Skin epidermis (tissue), 12 donors: ENCODE measurements at regions not wholly inside any gene's neighbourhood (a gene's known extent, or its start where the extent isn't known, plus 50 kb on each side); places are given as distances from the start of the nearest gene placed in this dataset.

Experiments
- H3K27ac ChIP-seq, 21 experiments: fragments of 200-600 bp; sonication (generic) in 11 of 21; one replicate each; pipeline ENCODE4 v1.5.0; 2020; ENCODE audit warnings: mild to moderate bottlenecking in 3 of 21, inconsistent platforms in 2 of 21, moderate library complexity in 2 of 21
- H3K4me3 ChIP-seq, 7 experiments: fragments of 200-600 bp; sonication (generic) in 2 of 7; one replicate each; pipeline ENCODE4 v1.5.0; 2020; ENCODE audit warnings: inconsistent platforms in 2 of 7, mild to moderate bottlenecking in 2 of 7, moderate library complexity in 1 of 7

GRCh38 chr16:50939356-50939755 lies 197.5 kb downstream of the CYLD start:
- no peak overlapping the region for H3K4me3 ChIP-seq
- no peak overlapping the region for H3K27ac ChIP-seq

DNA sequence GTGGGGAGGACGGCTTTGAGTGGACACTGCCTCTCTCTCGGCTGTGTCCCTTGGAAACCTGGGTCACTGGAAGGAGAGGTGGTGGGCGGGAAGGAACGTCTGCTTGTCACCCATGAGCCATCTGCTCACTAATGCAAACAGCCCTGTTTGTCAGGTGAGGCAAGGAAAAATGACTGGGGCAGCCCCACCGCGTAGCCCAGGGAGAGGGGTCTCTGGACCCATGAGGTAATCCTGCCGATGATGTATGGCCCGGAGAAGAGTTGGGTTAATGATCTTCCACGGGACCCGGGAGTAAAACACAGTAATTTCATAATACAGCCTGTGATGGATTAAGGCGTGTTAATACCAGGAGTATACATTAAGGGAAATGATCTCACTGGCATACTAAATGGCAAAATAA lies 197.0 kb downstream of the CYLD start:
- Histone ChIP-seq H3K4me3 (no peak overlapping the region), H3K27ac (no peak overlapping the region)

GRCh38 chr16:50933262-50933661 lies 191.4 kb downstream of the CYLD start:
- H3K4me3 ChIP-seq, result no peak overlapping the region
- no peak overlapping the region for H3K27ac ChIP-seq

GRCh38 chr16:50932348-50932935 lies 190.6 kb downstream of the CYLD start:
- H3K4me3 ChIP-seq, result no peak overlapping the region

DNA sequence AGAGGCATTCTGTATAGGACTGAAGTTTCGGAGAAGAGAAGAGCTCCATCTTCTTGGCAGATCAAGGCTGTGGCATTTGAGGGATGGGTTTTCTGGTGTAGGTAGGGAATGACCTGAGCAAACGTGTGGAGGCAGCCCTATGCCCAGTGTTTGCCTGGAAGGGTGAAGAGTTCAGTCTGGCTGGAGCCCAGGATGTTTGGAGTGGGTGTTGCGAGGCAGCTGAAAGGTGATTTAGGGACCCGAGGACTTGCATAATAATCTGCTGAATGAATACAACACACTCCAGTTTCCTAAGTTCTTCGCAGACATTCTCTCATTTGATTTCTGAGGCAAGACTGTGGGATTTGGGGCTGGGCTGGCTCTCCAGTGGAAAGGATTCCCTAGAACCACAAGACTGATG lies 186.2 kb downstream of the CYLD start:
- Histone ChIP-seq H3K4me3 (no peak overlapping the region), H3K27ac (no peak overlapping the region)

More at GRCh38 chr16:50932348-50932935, 190.6 kb downstream of the CYLD start:
- no peak overlapping the region for H3K27ac ChIP-seq

GRCh38 chr16:50925758-50926357 lies 184.0 kb downstream of the CYLD start:
- H3K4me3 ChIP-seq, result no peak overlapping the region
- H3K27ac ChIP-seq, result no peak overlapping the region

GRCh38 chr16:50924759-50925545 lies 183.1 kb downstream of the CYLD start:
- no peak overlapping the region for H3K27ac ChIP-seq
- H3K4me3 ChIP-seq, result no peak overlapping the region

DNA sequence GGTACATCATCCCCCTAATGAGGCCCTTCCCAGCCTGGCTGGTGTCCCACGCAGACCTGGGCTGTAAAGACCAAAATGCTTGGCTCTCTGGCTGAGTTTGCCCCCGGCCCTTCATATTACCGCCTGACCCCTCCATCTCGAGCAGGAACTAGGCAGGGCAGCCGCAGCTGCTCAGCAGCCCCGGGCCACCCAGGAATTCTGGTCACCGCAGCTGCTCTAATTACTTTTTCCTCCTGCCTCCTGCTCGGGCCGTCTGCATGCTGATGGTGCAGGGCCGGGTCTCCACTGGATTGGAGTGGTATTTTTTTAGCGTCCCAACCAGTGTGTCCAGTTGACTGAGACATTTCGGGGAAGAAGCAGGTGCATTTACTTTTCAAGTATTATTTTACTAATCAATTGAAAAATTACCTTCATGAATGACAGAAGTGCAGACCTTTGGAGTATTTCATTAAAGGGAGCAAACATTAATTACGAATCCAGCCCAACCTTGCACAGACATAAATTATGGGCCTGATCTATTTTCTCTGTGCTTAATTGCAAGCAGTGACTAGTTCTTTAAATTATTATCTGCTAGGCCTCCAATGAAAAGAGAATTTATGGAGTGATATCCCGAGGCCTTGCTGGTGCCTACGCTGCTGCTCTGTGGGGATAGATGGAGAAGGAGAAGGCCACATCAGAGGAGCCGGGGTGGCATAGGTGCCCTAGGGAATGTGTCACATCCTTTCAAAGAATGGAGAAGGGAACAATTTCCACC lies 176.2 kb downstream of the CYLD start:
- no peak overlapping the region for H3K27ac ChIP-seq
- no peak overlapping the region for H3K4me3 ChIP-seq

DNA sequence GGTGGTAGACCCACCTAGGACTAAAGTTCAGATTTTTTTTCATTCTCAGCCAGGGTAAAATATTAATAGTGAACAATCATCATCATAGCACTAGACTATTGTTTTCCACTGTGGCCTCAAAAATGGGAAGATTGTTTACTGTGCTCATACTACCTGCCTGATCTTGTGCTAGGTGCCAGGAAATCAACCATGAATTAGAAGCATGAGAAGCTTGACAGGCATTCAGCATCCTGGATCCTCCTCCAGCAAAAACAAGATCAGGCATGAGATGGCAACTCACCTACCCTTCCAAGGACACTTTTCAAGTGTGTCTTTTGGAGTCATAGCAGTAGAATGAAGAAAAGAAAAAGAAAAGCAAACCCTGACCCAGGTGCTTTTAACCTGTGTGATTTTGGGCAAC lies 174.2 kb downstream of the CYLD start:
- H3K4me3 ChIP-seq, result no peak overlapping the region

DNA sequence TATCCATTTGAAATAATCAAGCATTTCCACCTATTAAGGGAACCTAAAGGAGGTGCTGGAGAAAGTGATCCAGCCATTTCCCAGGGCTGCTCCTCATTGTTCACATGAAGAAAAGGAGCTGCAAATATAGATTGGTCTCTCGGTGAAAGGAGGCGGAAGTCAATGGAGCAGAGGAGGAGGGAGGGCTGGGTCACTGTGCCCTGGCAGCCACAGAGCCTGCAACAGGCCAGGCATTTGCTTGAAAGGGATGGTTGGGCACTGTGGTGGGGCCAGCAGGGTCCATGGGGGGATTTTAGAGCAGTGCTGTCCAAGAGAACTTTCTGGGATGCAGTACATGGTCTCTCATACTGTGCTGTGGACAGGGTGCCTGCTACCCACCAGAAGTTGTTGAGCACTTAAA lies 173.2 kb downstream of the CYLD start:
- no peak overlapping the region for H3K27ac ChIP-seq
- H3K4me3 ChIP-seq, result no peak overlapping the region

More for the DNA sequence above, 174.2 kb downstream of the CYLD start:
- no peak overlapping the region for H3K27ac ChIP-seq

- H3K27ac ChIP-seq, result no peak overlapping the region
- no peak overlapping the region for H3K4me3 ChIP-seq
These were observed 168.8 kb downstream of the CYLD start for GRCh38 chr16:50910736-50911100.

DNA sequence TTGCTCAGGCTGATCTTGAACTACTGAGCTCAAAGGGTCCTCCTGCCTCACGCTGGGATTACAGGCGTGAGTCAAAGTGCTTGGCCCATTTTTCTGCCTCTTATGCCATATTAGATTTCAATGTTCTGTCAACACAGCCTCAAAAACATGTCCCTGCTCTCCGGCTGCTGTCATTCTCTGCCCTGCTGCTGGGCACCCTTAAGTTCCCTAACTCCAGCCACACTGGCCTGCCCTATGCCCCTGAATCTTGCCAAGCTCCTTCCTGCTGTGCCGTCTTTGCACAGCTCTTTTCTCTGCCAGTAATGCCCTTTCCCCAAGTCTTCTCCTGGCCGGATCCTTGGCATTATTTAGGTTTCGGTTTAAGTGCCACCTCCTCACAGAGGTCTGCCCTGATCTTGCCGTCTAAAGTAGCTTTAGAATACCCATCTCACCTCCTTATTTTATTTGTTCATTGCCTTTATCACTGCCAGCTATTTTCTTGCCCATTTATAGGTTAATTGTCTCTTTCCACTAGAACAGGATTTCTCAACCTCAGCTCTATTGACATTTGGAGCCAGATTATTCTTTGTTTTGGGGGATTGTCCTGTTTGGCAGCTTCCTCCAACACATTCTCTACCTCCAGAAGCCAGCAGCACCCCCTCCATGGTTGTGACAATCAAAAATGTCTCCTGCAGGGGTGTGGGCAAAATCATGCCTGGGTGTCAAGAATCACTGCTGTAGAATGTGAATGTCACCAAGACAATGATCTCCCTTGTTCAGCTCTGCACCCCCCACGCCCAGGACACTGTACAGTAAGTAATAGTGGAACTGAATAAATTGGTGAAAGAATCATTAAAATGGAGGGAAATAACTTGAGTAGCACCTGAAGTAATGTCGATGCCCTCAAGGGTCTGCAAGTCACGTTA lies 168.2 kb downstream of the CYLD start:
- no peak overlapping the region for H3K27ac ChIP-seq
- no peak overlapping the region for H3K4me3 ChIP-seq

GRCh38 chr16:50908468-50908867 lies 166.6 kb downstream of the CYLD start:
- H3K4me3 ChIP-seq, result no peak overlapping the region

GRCh38 chr16:50906454-50906853 lies 164.6 kb downstream of the CYLD start:
- Histone ChIP-seq H3K27ac (no peak overlapping the region), H3K4me3 (no peak overlapping the region)

More at GRCh38 chr16:50908468-50908867, 166.6 kb downstream of the CYLD start:
- H3K27ac ChIP-seq, result no peak overlapping the region

DNA sequence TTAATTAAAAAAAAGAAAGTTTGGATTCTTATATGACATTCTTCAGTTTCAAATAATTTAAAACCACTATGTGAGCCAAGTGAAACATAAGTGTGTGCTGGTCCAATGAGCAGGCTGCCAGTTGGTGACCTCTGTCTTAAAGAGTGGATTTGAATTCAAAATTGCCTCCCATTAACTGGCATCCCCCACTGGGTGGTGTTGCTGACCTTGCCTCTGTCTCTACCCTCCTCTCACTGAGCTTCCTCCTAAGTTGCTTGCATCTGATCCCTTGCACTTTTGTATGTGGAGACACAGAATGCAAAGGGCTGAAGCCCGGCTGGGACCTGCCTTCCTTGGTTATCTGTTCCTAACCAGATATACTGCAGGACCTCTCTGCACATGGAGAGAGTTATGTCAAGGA lies 160.6 kb downstream of the CYLD start:
- H3K27ac ChIP-seq, result no peak overlapping the region

GRCh38 chr16:50901062-50901461 lies 159.2 kb downstream of the CYLD start:
- no peak overlapping the region for H3K4me3 ChIP-seq

More for the DNA sequence above, 160.6 kb downstream of the CYLD start:
- no peak overlapping the region for H3K4me3 ChIP-seq

DNA sequence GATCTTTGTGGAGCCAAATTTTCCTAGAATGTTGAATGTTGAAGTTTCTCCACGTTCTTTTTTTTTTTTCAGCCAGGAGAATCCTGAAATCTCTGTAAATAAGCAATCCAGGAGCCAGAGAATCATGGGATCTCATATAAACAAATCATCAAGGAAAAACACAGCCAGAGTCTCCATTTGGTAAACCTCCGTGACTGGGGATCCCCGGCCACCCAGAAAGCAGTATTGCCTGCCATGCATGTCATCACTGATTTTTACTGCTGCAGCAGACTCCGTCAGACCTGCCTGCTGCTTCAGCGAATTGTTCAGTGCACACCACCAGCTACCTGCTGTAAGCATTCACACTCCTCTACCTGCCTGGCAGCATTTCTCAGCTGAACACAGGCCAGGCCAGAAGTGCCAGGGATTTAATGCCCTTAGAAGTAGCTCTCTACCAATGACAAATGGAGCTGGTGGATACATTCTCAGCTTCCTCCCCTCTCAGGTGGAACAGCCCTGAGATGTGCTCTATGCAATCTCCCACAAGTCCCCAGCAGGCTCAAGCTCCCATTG lies 158.6 kb downstream of the CYLD start:
- no peak overlapping the region for H3K27ac ChIP-seq

More at GRCh38 chr16:50901062-50901461, 159.2 kb downstream of the CYLD start:
- no peak overlapping the region for H3K27ac ChIP-seq

DNA sequence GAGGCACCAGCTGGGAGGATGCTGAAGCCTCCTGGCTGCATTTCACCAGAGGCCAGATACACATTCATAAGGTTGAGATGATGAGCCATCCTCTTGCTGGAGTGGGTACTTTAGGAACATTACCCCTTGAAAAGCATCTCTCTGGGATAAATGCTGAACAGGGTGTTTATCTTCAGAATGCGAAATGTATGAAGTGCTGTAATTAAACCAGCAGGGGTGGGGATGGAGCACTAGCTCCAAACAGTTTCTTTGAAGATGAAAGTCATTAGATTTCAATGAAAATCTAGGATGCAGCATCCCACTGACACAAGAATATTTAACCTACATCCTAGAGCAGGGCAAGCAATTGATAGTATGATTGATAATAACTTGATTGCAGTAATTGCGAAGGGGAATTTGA lies 158.1 kb downstream of the CYLD start:
- Histone ChIP-seq H3K27ac (no peak overlapping the region), H3K4me3 (no peak overlapping the region)

More for the DNA sequence above, 158.6 kb downstream of the CYLD start:
- no peak overlapping the region for H3K4me3 ChIP-seq

DNA sequence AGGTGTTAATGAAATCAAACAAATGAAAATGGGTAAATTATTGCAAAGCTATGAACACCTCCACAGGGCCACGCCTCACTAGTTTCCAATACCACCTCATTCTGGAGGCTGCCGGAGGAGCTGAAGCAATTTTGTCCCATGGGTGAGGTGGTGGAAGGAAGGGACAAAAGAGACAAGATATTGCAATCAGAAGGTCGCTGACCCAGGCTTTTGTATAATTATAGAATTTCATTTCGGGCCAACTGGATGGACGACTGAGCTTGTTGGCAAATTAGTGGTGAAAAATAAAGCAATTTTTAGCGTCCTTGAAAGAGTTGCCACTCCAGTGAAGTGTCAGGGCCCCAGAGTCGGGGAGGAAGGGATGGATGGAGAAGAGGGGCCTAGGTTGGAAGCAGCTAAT lies 147.9 kb downstream of the CYLD start:
- Histone ChIP-seq H3K4me3 (no peak overlapping the region), H3K27ac (no peak overlapping the region)
